Keratinocyte (primary cell): ENCODE measurements at regions not wholly inside any gene's neighbourhood (a gene's known extent, or its start where the extent isn't known, plus 50 kb on each side); places are given as distances from the start of the nearest gene placed in this dataset.

Experiments
- DNase-seq: peaks from one replicate; pipeline ENCODE4 v3.0.0-alpha.2; 2011; ENCODE audit warnings: low read depth, missing footprints, low spot score
- FAIRE-seq: peaks from 2 replicates; lab custom pipeline; 2011; peaks lifted over from hg19 to GRCh38; lab: Jason Lieb, UNC
- H2AFZ ChIP-seq: 2 replicates; pipeline ENCODE4 v1.6.0; 2012; ENCODE audit warnings: low read length, control low read depth, inconsistent platforms; ENCODE audit not compliant: control insufficient read depth
- H3K27ac ChIP-seq: 2 replicates; pipeline ENCODE4 v1.5.1; 2011; ENCODE audit warnings: low read length; ENCODE audit not compliant: control insufficient read depth, insufficient read depth
- H3K27me3 ChIP-seq: 3 replicates; pipeline ENCODE4 v1.6.0; 2011; ENCODE audit warnings: low read length; ENCODE audit not compliant: control insufficient read depth, insufficient read depth; ENCODE audit errors: extremely low read depth
- H3K36me3 ChIP-seq, 2 experiments: 2 replicates in 1 of 2; 3 replicates in 1 of 2; pipeline ENCODE4 v1.5.1; 2011; ENCODE audit warnings: low read length in 2 of 2, mild to moderate bottlenecking in 1 of 2; ENCODE audit not compliant: control insufficient read depth in 2 of 2, insufficient read depth in 2 of 2; ENCODE audit errors: extremely low read depth in 1 of 2
- H3K4me1 ChIP-seq: 3 replicates; pipeline ENCODE4 v1.5.1; 2011; ENCODE audit warnings: low read length; ENCODE audit not compliant: control insufficient read depth, insufficient read depth; ENCODE audit errors: extremely low read depth
- H3K4me2 ChIP-seq: 3 replicates; pipeline ENCODE4 v1.6.0; 2011; ENCODE audit warnings: low read depth, low read length; ENCODE audit not compliant: control insufficient read depth, insufficient read depth; ENCODE audit errors: extremely low read depth
- H3K4me3 ChIP-seq, 3 experiments: fragments of 200-600 bp in 1 of 3; sonication (generic) in 1 of 3; 2 replicates in 2 of 3; 3 replicates in 1 of 3; pipeline ENCODE4 v1.5.1; 2011 to 2016; ENCODE audit warnings: low read length in 3 of 3, mild to moderate bottlenecking in 3 of 3, control low read depth in 2 of 3, inconsistent platforms in 1 of 3, low read depth in 1 of 3, mixed read lengths in 1 of 3, mixed run types in 1 of 3, moderate library complexity in 1 of 3; ENCODE audit not compliant: control insufficient read depth in 2 of 3, insufficient read depth in 2 of 3; ENCODE audit errors: extremely low read depth in 1 of 3
- H3K79me2 ChIP-seq: 2 replicates; pipeline ENCODE4 v1.6.0; 2012; ENCODE audit warnings: low read length; ENCODE audit not compliant: control insufficient read depth, insufficient read depth
- H3K9ac ChIP-seq: 3 replicates; pipeline ENCODE4 v1.6.0; 2011; ENCODE audit warnings: low read length; ENCODE audit not compliant: control insufficient read depth, insufficient read depth; ENCODE audit errors: extremely low read depth
- H3K9me1 ChIP-seq: 3 replicates; pipeline ENCODE4 v1.6.0; 2011; ENCODE audit warnings: low read length; ENCODE audit not compliant: control insufficient read depth, insufficient read depth; ENCODE audit errors: extremely low read depth
- H3K9me3 ChIP-seq: 2 replicates; pipeline ENCODE4 v1.5.1; 2012; ENCODE audit warnings: low read depth, low read length; ENCODE audit not compliant: control insufficient read depth
- H4K20me1 ChIP-seq: 3 replicates; pipeline ENCODE4 v1.6.0; 2011; ENCODE audit warnings: low read length; ENCODE audit not compliant: control insufficient read depth, insufficient read depth; ENCODE audit errors: extremely low read depth
- EZH2 ChIP-seq: IDR thresholded peaks from one replicate; pipeline ENCODE4 v1.6.1; 2012; ENCODE audit warnings: inconsistent platforms, mild to moderate bottlenecking, low read length, moderate library complexity
- dilution Hi-C: fragments of 300-500 bp; cut with MboI; formaldehyde crosslinking; loops from one replicate; pipeline ENCODE4 v1.7.0; 2020; ENCODE audit warnings: low sequenced_read_pairs; ENCODE audit not compliant: extremely low pct_ligation_motif_present
- TF ChIP-seq, protein P1 (sequence below), 3 experiments: IDR thresholded peaks in 1 of 3; conservative IDR thresholded peaks in 1 of 3; optimal IDR thresholded peaks in 1 of 3; 2 replicates in 2 of 3; 3 replicates in 1 of 3; pipeline versions ENCODE3 to v1.5.1; 2011; ENCODE audit warnings: low read length in 3 of 3, mild to moderate bottlenecking in 3 of 3, moderate library complexity in 2 of 3, control low read depth in 1 of 3, inconsistent platforms in 1 of 3; ENCODE audit not compliant: insufficient read depth in 2 of 3; ENCODE audit errors: extremely low read depth in 1 of 3

DNA sequence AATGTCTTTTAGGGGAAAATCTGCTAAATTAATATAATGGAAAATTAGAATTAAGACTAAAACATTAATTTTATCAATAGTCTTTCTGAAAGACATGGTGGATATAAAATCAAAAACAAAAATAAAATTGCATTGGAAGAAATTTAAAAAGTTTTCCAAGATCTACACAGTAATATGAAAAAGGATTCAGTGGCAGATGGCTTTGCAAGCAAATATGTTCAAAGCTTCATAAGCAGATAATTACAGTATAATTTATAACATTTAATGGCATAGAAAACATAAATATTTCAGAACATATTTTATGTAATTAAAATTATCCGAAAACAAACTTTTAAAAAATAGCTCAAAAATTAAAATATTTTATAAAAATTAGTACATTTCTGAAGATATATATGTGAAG lies 512.4 kb upstream of the CYLC2 start:
- TF ChIP-seq, protein P1, sequence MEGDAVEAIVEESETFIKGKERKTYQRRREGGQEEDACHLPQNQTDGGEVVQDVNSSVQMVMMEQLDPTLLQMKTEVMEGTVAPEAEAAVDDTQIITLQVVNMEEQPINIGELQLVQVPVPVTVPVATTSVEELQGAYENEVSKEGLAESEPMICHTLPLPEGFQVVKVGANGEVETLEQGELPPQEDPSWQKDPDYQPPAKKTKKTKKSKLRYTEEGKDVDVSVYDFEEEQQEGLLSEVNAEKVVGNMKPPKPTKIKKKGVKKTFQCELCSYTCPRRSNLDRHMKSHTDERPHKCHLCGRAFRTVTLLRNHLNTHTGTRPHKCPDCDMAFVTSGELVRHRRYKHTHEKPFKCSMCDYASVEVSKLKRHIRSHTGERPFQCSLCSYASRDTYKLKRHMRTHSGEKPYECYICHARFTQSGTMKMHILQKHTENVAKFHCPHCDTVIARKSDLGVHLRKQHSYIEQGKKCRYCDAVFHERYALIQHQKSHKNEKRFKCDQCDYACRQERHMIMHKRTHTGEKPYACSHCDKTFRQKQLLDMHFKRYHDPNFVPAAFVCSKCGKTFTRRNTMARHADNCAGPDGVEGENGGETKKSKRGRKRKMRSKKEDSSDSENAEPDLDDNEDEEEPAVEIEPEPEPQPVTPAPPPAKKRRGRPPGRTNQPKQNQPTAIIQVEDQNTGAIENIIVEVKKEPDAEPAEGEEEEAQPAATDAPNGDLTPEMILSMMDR (optimal IDR thresholded peaks at IDR 0.05 in 1 of 3, IDR thresholded peaks at IDR 0.05 in 1 of 3, conservative IDR thresholded peaks at IDR 0.05 in 1 of 3; ENCODE audit: extremely low read depth in 1 of 3, insufficient read depth in 2 of 3, low read length in 3 of 3): no peak
- TF ChIP-seq EZH2: no peak
- FAIRE-seq: no peak
- Histone ChIP-seq H3K27me3 (no peaks in the 10 kb centered on the region), H4K20me1 (no peaks in the 10 kb centered on the region), H3K4me2 (no peak overlapping the region), H3K4me1 (no peaks in the 10 kb centered on the region), H3K27ac (no peak overlapping the region), H3K36me3 (no peaks in the 10 kb centered on the region), H3K9me3 (no peaks in the 10 kb centered on the region), H2AFZ (no peak overlapping the region), H3K9me1 (no peaks in the 10 kb centered on the region), H3K79me2 (no peaks in the 10 kb centered on the region), H3K4me3 (no peak overlapping the region), H3K9ac (no peak overlapping the region)
- dilution Hi-C loops: no loop called here
- DNase-seq: no peak

DNA sequence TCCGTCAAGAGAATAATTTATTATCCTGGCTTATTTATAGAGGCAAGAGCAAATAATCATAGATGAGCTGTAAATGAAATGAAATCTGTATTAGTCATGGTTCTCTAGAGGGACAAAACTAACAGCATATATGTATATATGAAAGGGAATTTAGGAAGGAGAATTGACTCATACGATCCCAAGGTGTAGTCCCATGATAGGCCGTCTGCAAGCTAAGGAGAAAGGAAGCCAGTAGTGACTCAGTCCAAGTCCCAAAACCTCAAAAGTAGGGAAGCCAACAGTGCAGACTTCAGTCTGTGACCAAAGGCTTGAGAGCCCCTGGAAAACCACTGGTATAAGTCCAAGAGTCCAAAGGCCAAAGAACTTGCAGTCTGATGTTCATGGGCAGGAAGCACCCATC lies 515.9 kb upstream of the CYLC2 start:
- H3K27ac ChIP-seq: no peak overlapping the region
- H4K20me1 ChIP-seq: no peaks in the 10 kb centered on the region
- DNase-seq: no peak
- H3K9ac ChIP-seq: no peak overlapping the region
- H3K4me2 ChIP-seq: no peak overlapping the region
- no peak for TF ChIP-seq EZH2
- TF ChIP-seq, protein P1 (optimal IDR thresholded peaks at IDR 0.05 in 1 of 3, IDR thresholded peaks at IDR 0.05 in 1 of 3, conservative IDR thresholded peaks at IDR 0.05 in 1 of 3; ENCODE audit: extremely low read depth in 1 of 3, insufficient read depth in 2 of 3, low read length in 3 of 3): no peak
- no peaks in the 10 kb centered on the region for H3K9me1 ChIP-seq
- H3K79me2 ChIP-seq: no peaks in the 10 kb centered on the region
- dilution Hi-C loops: no loop called here
- FAIRE-seq: no peak
- no peaks in the 10 kb centered on the region for H3K36me3 ChIP-seq
- H2AFZ ChIP-seq: no peak overlapping the region
- no peaks in the 10 kb centered on the region for H3K4me1 ChIP-seq
- H3K9me3 ChIP-seq: no peaks in the 10 kb centered on the region
- no peak overlapping the region for H3K4me3 ChIP-seq
- no peaks in the 10 kb centered on the region for H3K27me3 ChIP-seq
